AG09319 (cell line): ENCODE measurements at regions not wholly inside any gene's neighbourhood (a gene's known extent, or its start where the extent isn't known, plus 50 kb on each side); places are given as distances from the start of the nearest gene placed in this dataset.

Source experiments
- DNase-seq: peaks from one replicate; pipeline ENCODE4 v3.0.0-alpha.2; 2010; ENCODE audit warnings: low read depth; ENCODE audit errors: extremely low read depth
- TF ChIP-seq, protein P1 (sequence below): IDR thresholded peaks from 2 replicates; pipeline ENCODE4 v1.5.1; 2011; ENCODE audit warnings: low read depth, mild to moderate bottlenecking, inconsistent platforms, low read length, moderate library complexity

GRCh38 chr6:4676016-4676415 is 100.2 kb upstream of the CDYL start:
- TF ChIP-seq, protein P1, sequence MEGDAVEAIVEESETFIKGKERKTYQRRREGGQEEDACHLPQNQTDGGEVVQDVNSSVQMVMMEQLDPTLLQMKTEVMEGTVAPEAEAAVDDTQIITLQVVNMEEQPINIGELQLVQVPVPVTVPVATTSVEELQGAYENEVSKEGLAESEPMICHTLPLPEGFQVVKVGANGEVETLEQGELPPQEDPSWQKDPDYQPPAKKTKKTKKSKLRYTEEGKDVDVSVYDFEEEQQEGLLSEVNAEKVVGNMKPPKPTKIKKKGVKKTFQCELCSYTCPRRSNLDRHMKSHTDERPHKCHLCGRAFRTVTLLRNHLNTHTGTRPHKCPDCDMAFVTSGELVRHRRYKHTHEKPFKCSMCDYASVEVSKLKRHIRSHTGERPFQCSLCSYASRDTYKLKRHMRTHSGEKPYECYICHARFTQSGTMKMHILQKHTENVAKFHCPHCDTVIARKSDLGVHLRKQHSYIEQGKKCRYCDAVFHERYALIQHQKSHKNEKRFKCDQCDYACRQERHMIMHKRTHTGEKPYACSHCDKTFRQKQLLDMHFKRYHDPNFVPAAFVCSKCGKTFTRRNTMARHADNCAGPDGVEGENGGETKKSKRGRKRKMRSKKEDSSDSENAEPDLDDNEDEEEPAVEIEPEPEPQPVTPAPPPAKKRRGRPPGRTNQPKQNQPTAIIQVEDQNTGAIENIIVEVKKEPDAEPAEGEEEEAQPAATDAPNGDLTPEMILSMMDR, result no peak
- DNase-seq, result no peak

DNA sequence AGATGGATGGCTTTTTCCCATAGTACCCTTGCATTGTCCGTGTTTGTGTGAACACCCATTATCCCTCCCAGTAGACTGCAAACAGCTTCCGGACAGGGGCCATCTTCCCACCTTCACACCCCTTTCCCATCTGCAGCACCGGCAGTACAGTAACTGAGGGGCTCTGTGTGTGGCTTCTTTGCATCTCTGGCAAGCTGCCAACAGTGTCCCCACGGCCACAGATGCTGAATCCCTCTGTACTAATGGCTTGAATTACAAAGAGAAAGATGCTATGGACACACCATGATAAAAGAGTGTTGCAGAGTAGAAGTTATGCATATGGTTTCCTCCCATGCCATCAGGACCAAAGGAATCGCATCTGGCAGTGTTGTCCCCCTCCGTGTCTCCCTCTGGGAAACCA is 101.1 kb upstream of the CDYL start:
- TF ChIP-seq, protein P1, result no peak
- no peak for DNase-seq

DNA sequence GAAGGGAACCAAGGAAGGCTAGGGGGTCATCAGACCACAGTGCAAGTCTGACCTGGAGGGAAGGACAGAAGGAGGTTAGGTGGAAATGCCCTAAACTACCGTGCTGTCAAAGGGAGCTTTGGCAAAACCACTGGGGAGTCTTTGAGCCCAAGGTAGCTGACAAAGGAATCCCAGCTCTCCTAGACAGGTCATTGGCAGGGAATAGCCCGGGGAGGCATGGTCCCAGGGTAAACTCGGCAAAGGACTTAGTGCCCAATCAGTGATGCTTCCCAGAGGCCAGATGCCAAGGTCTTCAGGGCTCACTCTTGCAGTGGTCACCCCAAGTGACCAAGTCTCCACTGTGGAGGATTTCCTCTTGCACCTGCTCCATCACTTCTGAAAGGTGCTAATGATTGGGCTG is 102.3 kb upstream of the CDYL start:
- no peak for DNase-seq
- TF ChIP-seq, protein P1, result no peak

- DNase-seq, result peak; percentile 16
Observed at GRCh38 chr6:4672772-4673171, 103.4 kb upstream of the CDYL start.

DNA sequence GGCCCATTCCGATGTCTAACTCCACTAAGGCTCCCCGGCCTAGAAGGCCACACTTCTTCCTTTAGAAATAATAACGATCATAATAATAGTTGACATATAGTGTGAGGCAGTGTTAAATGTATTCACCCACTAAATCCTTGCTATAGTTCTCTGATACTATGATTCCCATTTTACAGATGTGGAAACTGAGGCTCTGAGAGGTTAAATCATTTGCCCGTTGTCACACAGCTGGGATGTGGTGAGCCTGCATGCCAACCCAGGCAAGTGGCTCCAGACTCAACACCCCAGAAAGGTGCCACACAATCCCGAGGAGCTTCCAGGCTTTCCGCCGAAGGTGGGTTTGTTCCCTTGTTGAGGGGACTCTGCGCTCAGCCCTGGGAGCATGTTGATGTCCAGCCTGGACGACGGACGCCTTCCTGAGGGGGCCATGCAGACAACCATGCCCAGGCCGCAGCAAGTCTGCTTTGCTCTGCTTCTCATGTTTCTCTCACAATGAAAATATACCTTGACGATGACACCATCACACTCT is 104.6 kb upstream of the CDYL start:
- no peak for DNase-seq
- TF ChIP-seq, protein P1, result no peak

More at GRCh38 chr6:4672772-4673171, 103.4 kb upstream of the CDYL start:
- TF ChIP-seq, protein P1, result no peak

- TF ChIP-seq, protein P1, result no peak
- no peak for DNase-seq
Observed at GRCh38 chr6:4670824-4671409, 105.3 kb upstream of the CDYL start.

DNA sequence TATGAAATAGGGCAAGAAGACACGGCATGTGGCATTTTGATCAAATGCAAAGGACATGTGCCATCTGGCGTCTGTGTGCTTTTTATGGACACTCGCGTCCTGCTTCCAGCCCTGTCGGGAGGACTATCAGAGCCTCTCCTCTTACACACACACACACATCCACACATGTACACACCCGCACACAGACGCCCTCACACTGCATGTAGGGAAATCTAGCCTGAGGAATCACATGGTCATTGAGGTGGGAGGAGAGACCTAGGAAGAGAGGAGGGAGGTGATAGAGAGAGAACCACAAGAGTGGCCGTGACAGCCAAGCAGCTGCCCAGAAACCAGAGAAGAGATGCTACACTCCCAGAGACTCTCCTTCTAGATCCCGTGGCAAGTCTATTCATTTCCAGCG is 105.9 kb upstream of the CDYL start:
- TF ChIP-seq, protein P1, result no peak
- no peak for DNase-seq
